ENCODE measurements at regions not wholly inside any gene's neighbourhood (a gene's known extent, or its start where the extent isn't known, plus 50 kb on each side); places are given as distances from the start of the nearest gene placed in this dataset.

DNA sequence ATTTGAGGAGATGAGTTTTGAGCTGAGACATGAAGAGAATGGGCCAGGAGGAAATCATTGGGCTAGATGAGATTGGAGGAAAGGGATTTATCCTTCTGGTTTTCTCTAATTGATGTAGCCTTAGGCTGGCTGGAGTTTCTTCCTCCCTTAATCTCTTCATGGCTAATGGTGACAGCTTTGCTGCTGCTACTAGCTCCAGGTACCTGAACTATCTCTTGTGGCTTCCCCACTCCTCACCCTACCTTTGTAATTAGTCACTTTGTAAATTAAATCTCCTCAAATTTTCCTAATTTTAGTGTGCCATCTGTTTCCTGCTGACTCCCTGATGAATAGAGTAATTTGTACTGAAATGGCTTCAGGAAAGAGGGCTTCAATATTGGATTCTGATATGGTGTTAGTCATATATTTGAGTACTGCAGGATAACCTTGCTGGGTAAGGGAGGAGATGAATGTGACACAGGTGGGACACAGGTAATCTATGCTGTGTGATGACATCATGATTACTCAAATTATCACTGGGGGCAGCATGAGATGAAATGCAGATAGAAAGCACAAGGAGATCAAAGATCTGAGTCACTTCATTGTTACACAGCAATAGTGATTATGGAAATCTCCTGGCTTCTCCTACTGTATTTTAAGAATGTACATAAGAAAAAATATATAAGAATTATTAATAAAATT, 1134.1 kb upstream of the DDX18 start:
- TF ChIP-seq SIN3A (IDR thresholded peaks at IDR 0.05; ENCODE audit: borderline replicate concordance, insufficient read depth, low read length) = no peak
- no peak for TF ChIP-seq POLR2AphosphoS5 (IDR thresholded peaks at IDR 0.05; ENCODE audit: low read depth, low read length)
- TF ChIP-seq, protein P1, sequence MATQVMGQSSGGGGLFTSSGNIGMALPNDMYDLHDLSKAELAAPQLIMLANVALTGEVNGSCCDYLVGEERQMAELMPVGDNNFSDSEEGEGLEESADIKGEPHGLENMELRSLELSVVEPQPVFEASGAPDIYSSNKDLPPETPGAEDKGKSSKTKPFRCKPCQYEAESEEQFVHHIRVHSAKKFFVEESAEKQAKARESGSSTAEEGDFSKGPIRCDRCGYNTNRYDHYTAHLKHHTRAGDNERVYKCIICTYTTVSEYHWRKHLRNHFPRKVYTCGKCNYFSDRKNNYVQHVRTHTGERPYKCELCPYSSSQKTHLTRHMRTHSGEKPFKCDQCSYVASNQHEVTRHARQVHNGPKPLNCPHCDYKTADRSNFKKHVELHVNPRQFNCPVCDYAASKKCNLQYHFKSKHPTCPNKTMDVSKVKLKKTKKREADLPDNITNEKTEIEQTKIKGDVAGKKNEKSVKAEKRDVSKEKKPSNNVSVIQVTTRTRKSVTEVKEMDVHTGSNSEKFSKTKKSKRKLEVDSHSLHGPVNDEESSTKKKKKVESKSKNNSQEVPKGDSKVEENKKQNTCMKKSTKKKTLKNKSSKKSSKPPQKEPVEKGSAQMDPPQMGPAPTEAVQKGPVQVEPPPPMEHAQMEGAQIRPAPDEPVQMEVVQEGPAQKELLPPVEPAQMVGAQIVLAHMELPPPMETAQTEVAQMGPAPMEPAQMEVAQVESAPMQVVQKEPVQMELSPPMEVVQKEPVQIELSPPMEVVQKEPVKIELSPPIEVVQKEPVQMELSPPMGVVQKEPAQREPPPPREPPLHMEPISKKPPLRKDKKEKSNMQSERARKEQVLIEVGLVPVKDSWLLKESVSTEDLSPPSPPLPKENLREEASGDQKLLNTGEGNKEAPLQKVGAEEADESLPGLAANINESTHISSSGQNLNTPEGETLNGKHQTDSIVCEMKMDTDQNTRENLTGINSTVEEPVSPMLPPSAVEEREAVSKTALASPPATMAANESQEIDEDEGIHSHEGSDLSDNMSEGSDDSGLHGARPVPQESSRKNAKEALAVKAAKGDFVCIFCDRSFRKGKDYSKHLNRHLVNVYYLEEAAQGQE (IDR thresholded peaks at IDR 0.05; ENCODE audit: insufficient read depth in 1 of 2, low read depth in 2 of 2, low read length in 2 of 2) = no peak
- TF ChIP-seq TAF1 (IDR thresholded peaks at IDR 0.05; ENCODE audit: borderline replicate concordance, insufficient read depth, low read length) = no peak
- no peak for TF ChIP-seq FOXP2 (optimal IDR thresholded peaks at IDR 0.05; ENCODE audit: borderline replicate concordance, extremely low read depth, extremely low read length, insufficient read depth)

DNA sequence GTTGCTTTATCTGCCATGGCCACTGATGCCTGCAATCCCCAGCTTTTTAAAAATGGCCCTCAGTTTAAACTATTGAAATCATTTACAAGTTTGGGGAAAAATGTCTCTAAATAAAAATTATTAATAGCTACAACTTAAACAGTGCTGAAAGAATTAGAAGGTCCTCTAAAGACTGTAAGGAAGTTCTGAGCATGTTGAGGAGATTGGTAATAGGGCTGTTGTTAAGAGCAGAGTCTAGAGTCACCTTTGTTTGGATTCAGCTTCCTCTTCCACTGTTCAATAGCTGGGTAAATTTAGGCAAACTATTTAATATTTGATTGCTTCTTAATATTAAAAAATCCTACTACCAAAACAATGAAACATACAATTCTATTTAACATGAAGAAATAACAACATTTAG, 1127.1 kb upstream of the DDX18 start:
- TF ChIP-seq FOXP2 (optimal IDR thresholded peaks at IDR 0.05; ENCODE audit: borderline replicate concordance, extremely low read depth, extremely low read length, insufficient read depth) = no peak
- TF ChIP-seq, protein P1 (IDR thresholded peaks at IDR 0.05; ENCODE audit: insufficient read depth in 1 of 2, low read depth in 2 of 2, low read length in 2 of 2) = no peak
- TF ChIP-seq TAF1 (IDR thresholded peaks at IDR 0.05; ENCODE audit: borderline replicate concordance, insufficient read depth, low read length) = no peak
- no peak for TF ChIP-seq POLR2AphosphoS5 (IDR thresholded peaks at IDR 0.05; ENCODE audit: low read depth, low read length)
- no peak for TF ChIP-seq SIN3A (IDR thresholded peaks at IDR 0.05; ENCODE audit: borderline replicate concordance, insufficient read depth, low read length)

DNA sequence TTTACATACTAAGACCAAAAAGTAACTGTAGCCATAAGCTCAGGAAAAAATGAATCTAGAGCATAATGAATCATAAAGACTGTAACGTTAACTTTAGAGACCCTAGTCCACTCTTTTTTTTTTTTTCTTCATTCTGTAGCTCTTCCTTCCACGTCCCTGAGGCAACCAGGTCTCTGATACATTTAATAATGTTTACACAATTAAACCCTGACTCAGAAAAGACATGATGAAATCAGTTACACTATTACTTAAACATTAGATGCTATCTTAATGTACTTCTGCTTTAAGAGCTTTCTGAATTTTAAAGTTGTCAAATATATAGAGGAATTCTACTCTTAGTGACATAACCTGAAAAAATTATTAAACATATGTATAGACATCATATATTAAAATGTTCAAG, 1121.5 kb upstream of the DDX18 start:
- TF ChIP-seq TAF1 (IDR thresholded peaks at IDR 0.05; ENCODE audit: borderline replicate concordance, insufficient read depth, low read length) = no peak
- TF ChIP-seq, protein P1 (IDR thresholded peaks at IDR 0.05; ENCODE audit: insufficient read depth in 1 of 2, low read depth in 2 of 2, low read length in 2 of 2) = no peak
- TF ChIP-seq SIN3A (IDR thresholded peaks at IDR 0.05; ENCODE audit: borderline replicate concordance, insufficient read depth, low read length) = no peak
- TF ChIP-seq POLR2AphosphoS5 (IDR thresholded peaks at IDR 0.05; ENCODE audit: low read depth, low read length) = no peak
- no peak for TF ChIP-seq FOXP2 (optimal IDR thresholded peaks at IDR 0.05; ENCODE audit: borderline replicate concordance, extremely low read depth, extremely low read length, insufficient read depth)

DNA sequence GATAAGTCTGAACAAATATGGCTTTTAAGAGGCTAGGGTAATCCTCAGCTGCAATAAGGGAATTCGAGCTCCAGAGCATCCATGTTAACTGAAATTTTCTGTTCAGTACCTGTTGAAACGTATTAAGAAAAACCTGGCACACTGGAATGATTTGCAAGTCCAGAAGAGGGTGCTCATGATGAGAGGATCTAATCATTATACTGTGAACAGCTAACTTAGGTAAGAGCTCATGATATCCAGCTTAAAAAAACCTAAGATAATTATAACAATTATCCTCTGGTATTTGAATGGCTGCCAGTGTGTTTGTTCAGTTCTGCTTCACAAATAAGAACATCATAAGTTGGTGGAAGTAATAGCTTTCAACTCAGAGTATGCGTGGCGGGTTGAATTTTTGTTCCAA, 1118.3 kb upstream of the DDX18 start:
- TF ChIP-seq POLR2AphosphoS5 (IDR thresholded peaks at IDR 0.05; ENCODE audit: low read depth, low read length) (no peak), FOXP2 (optimal IDR thresholded peaks at IDR 0.05; ENCODE audit: borderline replicate concordance, extremely low read depth, extremely low read length, insufficient read depth) (no peak), TAF1 (IDR thresholded peaks at IDR 0.05; ENCODE audit: borderline replicate concordance, insufficient read depth, low read length) (no peak), SIN3A (IDR thresholded peaks at IDR 0.05; ENCODE audit: borderline replicate concordance, insufficient read depth, low read length) (no peak)
- TF ChIP-seq, protein P1 (IDR thresholded peaks at IDR 0.05; ENCODE audit: insufficient read depth in 1 of 2, low read depth in 2 of 2, low read length in 2 of 2) = no peak

All from PFSK-1 (cell line).